ENCODE measurements at regions not wholly inside any gene's neighbourhood (a gene's known extent, or its start where the extent isn't known, plus 50 kb on each side); places are given as distances from the start of the nearest gene placed in this dataset.

DNA sequence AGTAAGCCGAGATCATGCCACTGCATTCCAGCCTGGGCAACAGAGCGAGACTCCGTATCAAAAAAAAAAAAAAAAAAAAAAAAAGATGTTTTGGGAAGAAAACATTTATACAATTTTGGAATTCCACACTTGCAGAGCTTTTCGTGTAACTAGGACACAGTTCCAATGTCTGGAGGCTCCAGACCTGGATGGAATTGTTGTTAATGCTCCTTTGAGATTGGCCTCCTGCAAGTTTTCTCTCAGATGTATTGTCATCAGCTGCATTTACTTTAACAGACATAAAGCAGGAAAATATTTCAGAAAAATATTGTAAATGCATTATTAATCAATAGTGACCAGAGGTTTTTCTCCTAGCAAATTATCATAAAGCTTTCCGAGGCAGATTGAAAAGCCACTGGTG is 124.1 kb downstream of the RBM43 start:
- TF ChIP-seq EZH2 (IDR thresholded peaks at IDR 0.05) (no peak), POLR2AphosphoS5 (IDR thresholded peaks at IDR 0.05; ENCODE audit: borderline replicate concordance, low read depth, low read length) (no peak), FOXP2 (optimal IDR thresholded peaks at IDR 0.05; ENCODE audit: control extremely low read depth, extremely low read length, insufficient read depth) (no peak)
